Ascending aorta (tissue), 2 donors: ENCODE measurements at regions not wholly inside any gene's neighbourhood (a gene's known extent, or its start where the extent isn't known, plus 50 kb on each side); places are given as distances from the start of the nearest gene placed in this dataset.

Experiments used
- DNase-seq, 2 donors: peaks; one replicate each; pipeline ENCODE4 v3.0.0-alpha.2; 2019; ENCODE audit warnings: low spot score in 2 of 2
- H3K27ac ChIP-seq, 2 donors: fragments of 200-600 bp; sonication (generic); one replicate each; pipeline ENCODE4 v1.5.1; 2016 to 2017; ENCODE audit warnings: mild to moderate bottlenecking in 1 of 2
- H3K27me3 ChIP-seq: fragments of 200-600 bp; sonication (generic); one replicate; pipeline ENCODE4 v1.5.1; 2017
- H3K36me3 ChIP-seq, 2 donors: fragments of 200-600 bp; sonication (generic); one replicate each; pipeline ENCODE4 v1.5.1; 2016
- H3K4me1 ChIP-seq, 2 donors: fragments of 200-600 bp; sonication (generic); one replicate each; pipeline ENCODE4 v1.5.1; 2016 to 2017; ENCODE audit warnings: mild to moderate bottlenecking in 1 of 2
- H3K4me3 ChIP-seq, 2 donors: fragments of 200-600 bp; sonication (generic); one replicate each; pipeline ENCODE4 v1.5.1; 2016 to 2017; ENCODE audit warnings: mild to moderate bottlenecking in 1 of 2
- H3K9me3 ChIP-seq, 2 donors: fragments of 200-600 bp; sonication (generic); one replicate each; pipeline ENCODE4 v1.5.1; 2016
- CTCF ChIP-seq, 3 experiments: fragments of 200-600 bp in 2 of 3; fragments of 450-650 bp in 1 of 3; sonication (generic) in 2 of 3; IDR thresholded peaks; one replicate each; pipeline ENCODE4 v1.5.1; 2016 to 2019; ENCODE audit warnings: antibody characterized with exemption in 3 of 3, mild to moderate bottlenecking in 1 of 3, moderate library complexity in 1 of 3
- intact Hi-C: fragments of 100-400 bp; cut with DNase I; formaldehyde crosslinking; loops from one replicate; pipeline ENCODE4 v1.15.1; 2023

- DNase-seq = no peak
- no peaks in the 10 kb centered on the region for H3K4me1 ChIP-seq
- intact Hi-C loops = no loop called here
- no peak overlapping the region for H3K27ac ChIP-seq
- no peaks in the 10 kb centered on the region for H3K9me3 ChIP-seq
- no peak overlapping the region for H3K4me3 ChIP-seq
- H3K27me3 ChIP-seq = no peaks in the 10 kb centered on the region
- no peaks in the 10 kb centered on the region for H3K36me3 ChIP-seq
- no peak for TF ChIP-seq CTCF (IDR thresholded peaks at IDR 0.05)
Measured at GRCh38 chr18:29002747-29003146, 825.8 kb upstream of the CDH2 start.

DNA sequence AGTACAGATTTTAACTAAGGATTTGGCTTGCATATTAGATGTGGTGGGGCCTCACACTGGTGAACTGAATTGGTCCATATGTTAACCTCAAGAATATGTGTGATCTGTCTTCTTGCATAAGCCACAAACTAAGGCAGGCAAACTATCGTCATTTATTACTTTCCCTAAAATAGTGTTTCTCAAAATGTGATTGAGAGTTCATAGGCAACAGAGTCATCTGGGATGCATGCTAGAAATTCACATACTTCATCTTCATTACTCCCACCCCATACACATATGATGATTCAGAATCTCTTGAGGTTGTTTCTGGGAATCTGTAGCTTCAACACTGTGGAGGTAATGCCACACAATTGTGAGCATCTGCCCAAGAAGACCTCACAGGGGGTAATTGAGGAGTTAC, 822.8 kb upstream of the CDH2 start:
- H3K4me1 ChIP-seq = no peaks in the 10 kb centered on the region
- DNase-seq = no peak
- H3K36me3 ChIP-seq = no peaks in the 10 kb centered on the region
- no peaks in the 10 kb centered on the region for H3K27me3 ChIP-seq
- no peaks in the 10 kb centered on the region for H3K9me3 ChIP-seq
- intact Hi-C loops = no loop called here
- no peak overlapping the region for H3K4me3 ChIP-seq
- TF ChIP-seq CTCF (IDR thresholded peaks at IDR 0.05) = no peak
- no peak overlapping the region for H3K27ac ChIP-seq

GRCh38 chr18:28995319-28995718, 818.4 kb upstream of the CDH2 start:
- H3K36me3 ChIP-seq = no peaks in the 10 kb centered on the region
- no peaks in the 10 kb centered on the region for H3K27me3 ChIP-seq
- H3K9me3 ChIP-seq = no peaks in the 10 kb centered on the region
- DNase-seq = no peak
- H3K4me1 ChIP-seq = no peaks in the 10 kb centered on the region
- H3K27ac ChIP-seq = no peak overlapping the region
- TF ChIP-seq CTCF (IDR thresholded peaks at IDR 0.05) = no peak
- no peak overlapping the region for H3K4me3 ChIP-seq
- intact Hi-C loops = no loop called here

DNA sequence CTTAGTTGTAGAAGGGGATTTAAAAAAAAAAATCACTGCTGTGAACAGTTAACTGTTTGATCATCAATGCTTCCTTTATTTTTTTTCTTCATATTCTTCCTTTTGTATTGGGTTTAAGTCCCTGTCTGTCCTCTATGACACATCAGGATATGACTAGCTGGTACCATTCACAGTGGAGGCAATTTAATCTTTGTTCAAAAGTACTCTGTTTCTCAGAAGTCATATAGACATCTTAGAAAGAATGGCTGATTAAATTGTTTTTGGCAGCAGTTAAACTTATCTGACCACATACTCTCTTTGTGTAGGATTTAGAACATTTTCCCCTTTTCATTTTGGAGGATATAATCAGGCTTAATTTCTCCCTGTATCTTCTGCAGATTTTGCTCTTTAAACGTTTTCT, 807.8 kb upstream of the CDH2 start:
- DNase-seq = no peak
- no peaks in the 10 kb centered on the region for H3K27me3 ChIP-seq
- TF ChIP-seq CTCF (IDR thresholded peaks at IDR 0.05) = no peak

GRCh38 chr18:28974504-28974903, 797.6 kb upstream of the CDH2 start:
- peaks cover 0 to 5% of the 10 kb centered on the region in 2 donors for H3K4me1 ChIP-seq
- TF ChIP-seq CTCF (IDR thresholded peaks at IDR 0.05) = no peak
- no peak overlapping the region for H3K4me3 ChIP-seq
- DNase-seq = no peak
- H3K27ac ChIP-seq = no peak overlapping the region
- no peaks in the 10 kb centered on the region for H3K27me3 ChIP-seq
- intact Hi-C loops = no loop called here
- peaks cover 0 to 15% of the 10 kb centered on the region in 2 donors for H3K9me3 ChIP-seq
- no peaks in the 10 kb centered on the region for H3K36me3 ChIP-seq

More for the DNA sequence above, 807.8 kb upstream of the CDH2 start:
- H3K9me3 ChIP-seq = no peaks in the 10 kb centered on the region
- H3K36me3 ChIP-seq = no peaks in the 10 kb centered on the region
- no peaks in the 10 kb centered on the region for H3K4me1 ChIP-seq
- intact Hi-C loops = no loop called here
- no peak overlapping the region for H3K27ac ChIP-seq
- H3K4me3 ChIP-seq = no peak overlapping the region

DNA sequence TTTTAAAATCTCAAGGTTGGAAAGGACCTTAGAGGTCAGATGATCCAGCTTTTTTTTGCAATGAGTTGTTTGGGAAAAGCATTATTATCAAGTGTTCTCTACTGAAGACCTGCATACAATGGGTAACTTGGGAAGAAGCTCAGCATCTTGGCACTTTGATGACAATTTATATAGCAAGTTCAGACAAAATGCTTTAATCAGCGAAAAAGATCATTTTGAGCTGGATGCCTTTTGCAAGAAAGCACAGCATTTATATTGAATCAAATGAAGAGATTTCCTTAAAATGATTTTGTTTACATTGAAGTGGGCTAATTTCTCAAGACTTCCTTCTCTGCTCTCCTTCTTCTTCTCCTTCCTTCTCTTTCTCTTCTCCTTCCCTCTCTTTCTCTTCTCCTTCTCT, 796.4 kb upstream of the CDH2 start:
- H3K27me3 ChIP-seq = no peaks in the 10 kb centered on the region
- no peak overlapping the region for H3K27ac ChIP-seq
- H3K9me3 ChIP-seq = peaks cover 0 to 15% of the 10 kb centered on the region in 2 donors
- no peak for TF ChIP-seq CTCF (IDR thresholded peaks at IDR 0.05)
- no peaks in the 10 kb centered on the region for H3K36me3 ChIP-seq
- H3K4me1 ChIP-seq = peaks cover 0 to 5% of the 10 kb centered on the region in 2 donors
- intact Hi-C loops = no loop called here
- DNase-seq = no peak
- H3K4me3 ChIP-seq = no peak overlapping the region
